Stomach (tissue), 8 donors: ENCODE measurements at regions not wholly inside any gene's neighbourhood (a gene's known extent, or its start where the extent isn't known, plus 50 kb on each side); places are given as distances from the start of the nearest gene placed in this dataset.
A peak's percentile ranks its signal among the peaks of the same experiment; 100 is the strongest.

ENCODE experiments used
- DNase-seq, 2 donors: peaks; one replicate each; pipeline versions ENCODE4 v3.0.0 to v3.0.0-alpha.2; 2013 to 2019
- H3K27ac ChIP-seq, 5 donors: fragments of 200-600 bp in 4 of 5; sonication (generic) in 4 of 5; one replicate each; pipeline ENCODE4 v1.5.1; 2013 to 2019; ENCODE audit warnings: mild to moderate bottlenecking in 1 of 5, moderate library complexity in 1 of 5
- H3K27me3 ChIP-seq, 3 donors: fragments of 200-600 bp; sonication (generic); one replicate each; pipeline ENCODE4 v1.5.1; 2017 to 2019; ENCODE audit warnings: mixed run types in 1 of 3
- H3K36me3 ChIP-seq, 4 donors: fragments of 200-600 bp; sonication (generic); 1 replicate in 3 of 4; 2 replicates in 1 of 4; pipeline ENCODE4 v1.5.1; 2016 to 2019
- H3K4me1 ChIP-seq, 4 donors: fragments of 200-600 bp; sonication (generic); one replicate each; pipeline ENCODE4 v1.5.1; 2016 to 2019
- H3K4me3 ChIP-seq, 4 donors: fragments of 200-600 bp; sonication (generic) in 3 of 4; one replicate each; pipeline ENCODE4 v1.5.1; 2016 to 2019; ENCODE audit warnings: mild to moderate bottlenecking in 1 of 4
- H3K9me3 ChIP-seq, 4 donors: fragments of 200-600 bp; sonication (generic); one replicate each; pipeline ENCODE4 v1.5.1; 2016 to 2019
- EP300 ChIP-seq: sonication (generic); formaldehyde crosslinking; IDR thresholded peaks from one replicate; pipeline ENCODE4 v1.6.1; 2017; ENCODE audit warnings: antibody characterized with exemption
- POLR2A ChIP-seq, 4 donors: fragments of 450-650 bp; IDR thresholded peaks; one replicate each; pipeline ENCODE4 v1.6.1; 2016; ENCODE audit warnings: antibody characterized with exemption in 4 of 4, control low read depth in 2 of 4, mild to moderate bottlenecking in 1 of 4, moderate library complexity in 1 of 4
- POLR2AphosphoS5 ChIP-seq, 3 donors: sonication (generic); formaldehyde crosslinking; IDR thresholded peaks; one replicate each; pipeline ENCODE4 v1.6.1; 2016; ENCODE audit warnings: antibody characterized with exemption in 3 of 3
- WGBS, 5 donors: extraction: QIAGEN DNeasy Blood & Tissue Kit in 3 of 5; methylation state at CpG; one replicate each; pipeline versions ENCODE4 v1.1.5 to v1.1.7; 2013 to 2018; 5-methylcytosine and 5-hydroxymethylcytosine counted together
- intact Hi-C: fragments of 100-400 bp; cut with DNase I; formaldehyde crosslinking; loops from one replicate; pipeline ENCODE4 v1.15.1; 2023; ENCODE audit warnings: low total_unique reads
- TF ChIP-seq, protein P1 (sequence below), 7 experiments: fragments of 450-650 bp in 4 of 7; fragments of 200-600 bp in 3 of 7; sonication (generic) in 3 of 7; IDR thresholded peaks; one replicate each; pipeline ENCODE4 v1.5.1; 2016 to 2019; ENCODE audit warnings: antibody characterized with exemption in 7 of 7, control low read depth in 2 of 7, mild to moderate bottlenecking in 1 of 7
- donor health status: healthy with polysubstance abuse.
- donor health status: Bipolar disorder and iron deficiency.
- donor health status: healthy.

DNA sequence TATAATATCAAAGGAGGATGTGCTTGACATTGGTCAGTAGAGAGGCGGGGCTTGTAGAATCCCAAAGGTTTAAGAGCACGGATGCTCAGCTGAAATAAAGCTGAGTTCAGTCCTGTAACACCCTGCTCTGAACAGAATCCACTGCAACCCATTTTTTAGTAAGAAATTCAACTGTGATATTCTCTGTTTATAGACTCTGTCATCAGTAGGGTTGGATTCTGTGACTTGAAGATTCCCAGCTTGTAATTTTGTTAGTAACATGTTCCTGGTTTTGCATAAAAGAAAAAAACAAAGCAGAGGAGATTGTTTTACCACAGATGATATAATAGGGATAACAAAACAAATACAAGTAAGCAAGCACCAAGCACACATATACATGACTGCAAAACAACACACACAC is 324.6 kb upstream of the NR2F2 start:
- TF ChIP-seq POLR2A (IDR thresholded peaks at IDR 0.05), result no peak
- no peak for TF ChIP-seq POLR2AphosphoS5 (IDR thresholded peaks at IDR 0.05)
- TF ChIP-seq EP300, result no peak
- TF ChIP-seq, protein P1, sequence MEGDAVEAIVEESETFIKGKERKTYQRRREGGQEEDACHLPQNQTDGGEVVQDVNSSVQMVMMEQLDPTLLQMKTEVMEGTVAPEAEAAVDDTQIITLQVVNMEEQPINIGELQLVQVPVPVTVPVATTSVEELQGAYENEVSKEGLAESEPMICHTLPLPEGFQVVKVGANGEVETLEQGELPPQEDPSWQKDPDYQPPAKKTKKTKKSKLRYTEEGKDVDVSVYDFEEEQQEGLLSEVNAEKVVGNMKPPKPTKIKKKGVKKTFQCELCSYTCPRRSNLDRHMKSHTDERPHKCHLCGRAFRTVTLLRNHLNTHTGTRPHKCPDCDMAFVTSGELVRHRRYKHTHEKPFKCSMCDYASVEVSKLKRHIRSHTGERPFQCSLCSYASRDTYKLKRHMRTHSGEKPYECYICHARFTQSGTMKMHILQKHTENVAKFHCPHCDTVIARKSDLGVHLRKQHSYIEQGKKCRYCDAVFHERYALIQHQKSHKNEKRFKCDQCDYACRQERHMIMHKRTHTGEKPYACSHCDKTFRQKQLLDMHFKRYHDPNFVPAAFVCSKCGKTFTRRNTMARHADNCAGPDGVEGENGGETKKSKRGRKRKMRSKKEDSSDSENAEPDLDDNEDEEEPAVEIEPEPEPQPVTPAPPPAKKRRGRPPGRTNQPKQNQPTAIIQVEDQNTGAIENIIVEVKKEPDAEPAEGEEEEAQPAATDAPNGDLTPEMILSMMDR (IDR thresholded peaks at IDR 0.05), result no peak
- no peaks in the 10 kb centered on the region for H3K36me3 ChIP-seq
- no peak overlapping the region for H3K27ac ChIP-seq
- H3K9me3 ChIP-seq, result no peaks in the 10 kb centered on the region
- 75 to 90% (median 83%) methylated on average over 2 of the region's 2 CpGs for WGBS, 5 donors
- H3K4me1 ChIP-seq, result no peaks in the 10 kb centered on the region
- peak in 1 of 2 donors; percentile 21 for DNase-seq
- intact Hi-C loops, result no loop called here
- no peak overlapping the region for H3K4me3 ChIP-seq
- H3K27me3 ChIP-seq, result no peaks in the 10 kb centered on the region

DNA sequence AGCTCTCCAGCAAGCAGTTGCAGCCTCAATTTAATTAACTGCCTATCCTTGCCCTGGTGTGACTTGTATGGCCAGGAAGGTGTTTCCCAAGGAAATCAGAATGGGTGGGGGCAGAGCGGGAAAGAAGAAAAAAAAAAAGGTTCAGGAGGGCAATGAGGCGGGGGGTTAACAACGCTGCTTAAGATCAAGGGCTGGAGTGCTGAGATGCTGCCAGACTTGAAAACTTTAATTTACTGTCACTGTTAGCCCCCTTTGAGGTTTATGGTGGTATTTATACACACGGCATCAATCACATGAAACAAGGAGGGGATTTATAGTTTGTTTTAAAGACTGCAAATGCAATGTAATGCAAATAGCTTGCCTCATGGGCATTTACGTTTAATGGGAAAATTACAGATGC is 319.4 kb upstream of the NR2F2 start:
- no peaks in the 10 kb centered on the region for H3K27me3 ChIP-seq
- H3K27ac ChIP-seq, result no peak overlapping the region
- DNase-seq, result no peak
- no peaks in the 10 kb centered on the region for H3K9me3 ChIP-seq
- no peak for TF ChIP-seq POLR2AphosphoS5 (IDR thresholded peaks at IDR 0.05)
- no peak for TF ChIP-seq POLR2A (IDR thresholded peaks at IDR 0.05)
- TF ChIP-seq, protein P1 (IDR thresholded peaks at IDR 0.05), result no peak
- no peak for TF ChIP-seq EP300
- no peak overlapping the region for H3K4me3 ChIP-seq
- H3K4me1 ChIP-seq, result no peaks in the 10 kb centered on the region
- intact Hi-C loops, result loop anchor here (10.0 kb wide), 1 partner anchor 56 kb away; no protein-coding TSS in a partner anchor
- WGBS, 5 donors, result 77 to 87% (median 84%) methylated on average over 5 of the region's 5 CpGs
- no peaks in the 10 kb centered on the region for H3K36me3 ChIP-seq

DNA sequence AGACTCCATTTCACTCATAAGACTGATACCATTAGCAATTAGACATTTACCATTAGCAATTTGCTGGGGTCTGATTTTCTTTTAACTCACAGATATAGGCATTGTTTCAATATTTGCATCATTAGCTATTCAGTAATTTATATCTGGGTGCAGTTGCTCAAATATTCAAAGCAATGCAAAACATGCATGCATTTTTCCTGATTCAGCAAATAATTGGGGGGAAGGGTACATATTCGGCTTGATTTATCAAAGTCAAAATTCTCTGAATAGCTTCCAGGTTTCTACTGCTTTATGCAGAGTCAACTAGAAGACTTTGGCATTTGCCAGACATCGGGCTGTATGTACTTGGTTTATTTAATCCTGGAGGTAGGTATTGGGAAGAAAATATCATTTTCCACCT is 315.6 kb upstream of the NR2F2 start:
- intact Hi-C loops, result loop anchor here (10.0 kb wide), 1 partner anchor 60 kb away; no protein-coding TSS in a partner anchor
- WGBS, 5 donors, result 57 to 71% (median 62%) methylated on average over 2 of the region's 2 CpGs

DNA sequence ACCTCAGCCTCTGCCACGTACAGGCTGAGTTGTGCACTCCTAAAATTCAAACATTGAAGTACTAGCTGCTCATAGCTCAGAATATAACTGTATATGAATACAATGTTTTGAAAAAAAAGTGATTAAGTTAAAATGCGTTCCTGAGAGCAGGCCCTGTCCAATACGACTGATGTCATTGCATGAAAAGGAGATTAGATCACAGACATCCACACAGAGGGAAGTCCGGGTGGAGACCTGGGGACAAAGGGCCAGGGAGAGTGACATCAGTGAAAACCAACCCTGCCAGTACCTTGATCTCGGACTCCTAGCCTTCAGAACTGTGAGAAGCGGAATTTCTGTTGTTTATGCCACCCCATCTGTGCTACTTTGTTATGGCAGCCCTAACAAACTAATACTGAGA is 311.4 kb upstream of the NR2F2 start:
- H3K27me3 ChIP-seq, result no peaks in the 10 kb centered on the region
- H3K4me1 ChIP-seq, result no peaks in the 10 kb centered on the region
- 81 to 90% (median 87%) methylated on average over 6 of the region's 6 CpGs for WGBS, 5 donors

More for the DNA sequence above, 315.6 kb upstream of the NR2F2 start:
- Histone ChIP-seq H3K4me1 (no peaks in the 10 kb centered on the region), H3K9me3 (no peaks in the 10 kb centered on the region), H3K4me3 (no peak overlapping the region), H3K36me3 (no peaks in the 10 kb centered on the region), H3K27ac (no peak overlapping the region), H3K27me3 (no peaks in the 10 kb centered on the region)
- TF ChIP-seq EP300 (no peak), POLR2A (IDR thresholded peaks at IDR 0.05) (no peak), POLR2AphosphoS5 (IDR thresholded peaks at IDR 0.05) (no peak)
- TF ChIP-seq, protein P1 (IDR thresholded peaks at IDR 0.05), result no peak
- DNase-seq, result no peak

More for the DNA sequence above, 311.4 kb upstream of the NR2F2 start:
- no peaks in the 10 kb centered on the region for H3K36me3 ChIP-seq
- intact Hi-C loops, result loop anchor here (10.0 kb wide), 1 partner anchor 64 kb away; no protein-coding TSS in a partner anchor
- TF ChIP-seq, protein P1 (IDR thresholded peaks at IDR 0.05), result no peak
- TF ChIP-seq POLR2A (IDR thresholded peaks at IDR 0.05) (no peak), POLR2AphosphoS5 (IDR thresholded peaks at IDR 0.05) (no peak), EP300 (no peak)
- H3K9me3 ChIP-seq, result no peaks in the 10 kb centered on the region
- no peak overlapping the region for H3K4me3 ChIP-seq
- no peak overlapping the region for H3K27ac ChIP-seq
- no peak for DNase-seq
